BE2C (cell line): ENCODE measurements at regions not wholly inside any gene's neighbourhood (a gene's known extent, or its start where the extent isn't known, plus 50 kb on each side); places are given as distances from the start of the nearest gene placed in this dataset.

ENCODE experiments used
- DNase-seq: peaks from one replicate; pipeline ENCODE4 v3.0.0-alpha.2; 2020
- H3K27me3 ChIP-seq: fragments of 250-450 bp; sonication (Bioruptor Pico); 2 replicates; pipeline ENCODE4 v1.5.1; 2020; ENCODE audit warnings: mild to moderate bottlenecking
- H3K36me3 ChIP-seq: fragments of 250-450 bp; sonication (Bioruptor Pico); 2 replicates; pipeline ENCODE4 v1.5.1; 2020; ENCODE audit warnings: mild to moderate bottlenecking
- H3K4me1 ChIP-seq: fragments of 250-450 bp; sonication (Bioruptor Pico); 2 replicates; pipeline ENCODE4 v1.5.1; 2020
- H3K4me3 ChIP-seq: 2 replicates; pipeline ENCODE4 v1.5.1; 2011; ENCODE audit warnings: low read depth, low read length
- H3K9me3 ChIP-seq: fragments of 250-450 bp; sonication (Bioruptor Pico); 2 replicates; pipeline ENCODE4 v1.5.1; 2020
- TF ChIP-seq, protein P1 (sequence below): IDR thresholded peaks from 2 replicates; pipeline ENCODE4 v1.5.1; 2012; ENCODE audit warnings: mild to moderate bottlenecking, low read depth, low read length

GRCh38 chr20:51164731-51165130 lies 141.8 kb upstream of the KCNG1 start:
- TF ChIP-seq, protein P1, sequence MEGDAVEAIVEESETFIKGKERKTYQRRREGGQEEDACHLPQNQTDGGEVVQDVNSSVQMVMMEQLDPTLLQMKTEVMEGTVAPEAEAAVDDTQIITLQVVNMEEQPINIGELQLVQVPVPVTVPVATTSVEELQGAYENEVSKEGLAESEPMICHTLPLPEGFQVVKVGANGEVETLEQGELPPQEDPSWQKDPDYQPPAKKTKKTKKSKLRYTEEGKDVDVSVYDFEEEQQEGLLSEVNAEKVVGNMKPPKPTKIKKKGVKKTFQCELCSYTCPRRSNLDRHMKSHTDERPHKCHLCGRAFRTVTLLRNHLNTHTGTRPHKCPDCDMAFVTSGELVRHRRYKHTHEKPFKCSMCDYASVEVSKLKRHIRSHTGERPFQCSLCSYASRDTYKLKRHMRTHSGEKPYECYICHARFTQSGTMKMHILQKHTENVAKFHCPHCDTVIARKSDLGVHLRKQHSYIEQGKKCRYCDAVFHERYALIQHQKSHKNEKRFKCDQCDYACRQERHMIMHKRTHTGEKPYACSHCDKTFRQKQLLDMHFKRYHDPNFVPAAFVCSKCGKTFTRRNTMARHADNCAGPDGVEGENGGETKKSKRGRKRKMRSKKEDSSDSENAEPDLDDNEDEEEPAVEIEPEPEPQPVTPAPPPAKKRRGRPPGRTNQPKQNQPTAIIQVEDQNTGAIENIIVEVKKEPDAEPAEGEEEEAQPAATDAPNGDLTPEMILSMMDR, result no peak
- no peaks in the 10 kb centered on the region for H3K9me3 ChIP-seq
- peaks cover 10% of the 10 kb centered on the region for H3K4me1 ChIP-seq
- H3K4me3 ChIP-seq, result no peak overlapping the region
- no peak for DNase-seq
- H3K27me3 ChIP-seq, result no peaks in the 10 kb centered on the region
- H3K36me3 ChIP-seq, result no peaks in the 10 kb centered on the region

DNA sequence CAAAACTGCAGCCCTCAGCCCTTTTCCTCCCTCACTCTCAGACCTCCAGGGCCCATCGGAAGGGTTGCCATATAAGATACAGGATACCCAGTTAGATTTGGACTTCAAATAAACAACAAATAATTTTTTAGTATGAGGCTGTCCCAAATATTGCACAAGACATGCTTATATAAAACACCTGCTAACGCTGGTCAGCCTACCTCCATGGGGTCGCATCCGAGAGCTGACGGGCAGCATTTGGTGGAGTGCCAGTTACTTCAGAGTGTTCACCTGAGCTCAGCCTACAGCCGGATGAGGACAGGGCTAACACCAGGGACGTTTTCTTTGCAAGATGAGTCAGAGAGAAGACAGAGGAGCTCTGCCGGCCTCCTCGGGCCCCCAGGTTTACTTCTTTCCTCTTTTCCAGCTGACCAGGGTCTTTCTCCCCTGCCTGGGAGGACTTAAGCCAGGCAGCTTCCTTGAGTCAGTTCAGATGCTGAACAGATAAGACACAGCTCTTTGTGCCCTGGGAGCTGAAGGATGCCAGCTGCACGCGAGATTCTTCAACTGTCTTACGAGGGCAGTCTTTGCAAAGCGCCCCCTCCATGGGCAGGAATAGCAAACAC lies 141.2 kb upstream of the KCNG1 start:
- no peak overlapping the region for H3K4me3 ChIP-seq
- TF ChIP-seq, protein P1, result no peak
- H3K4me1 ChIP-seq, result peaks cover 13% of the 10 kb centered on the region
- no peak for DNase-seq
- no peaks in the 10 kb centered on the region for H3K9me3 ChIP-seq
- H3K27me3 ChIP-seq, result no peaks in the 10 kb centered on the region
- no peaks in the 10 kb centered on the region for H3K36me3 ChIP-seq

GRCh38 chr20:51162015-51162414 lies 139.1 kb upstream of the KCNG1 start:
- H3K36me3 ChIP-seq, result no peaks in the 10 kb centered on the region
- no peaks in the 10 kb centered on the region for H3K9me3 ChIP-seq
- no peak for DNase-seq
- no peaks in the 10 kb centered on the region for H3K27me3 ChIP-seq
- no peak overlapping the region for H3K4me3 ChIP-seq
- TF ChIP-seq, protein P1, result no peak
- H3K4me1 ChIP-seq, result peaks cover 25% of the 10 kb centered on the region

DNA sequence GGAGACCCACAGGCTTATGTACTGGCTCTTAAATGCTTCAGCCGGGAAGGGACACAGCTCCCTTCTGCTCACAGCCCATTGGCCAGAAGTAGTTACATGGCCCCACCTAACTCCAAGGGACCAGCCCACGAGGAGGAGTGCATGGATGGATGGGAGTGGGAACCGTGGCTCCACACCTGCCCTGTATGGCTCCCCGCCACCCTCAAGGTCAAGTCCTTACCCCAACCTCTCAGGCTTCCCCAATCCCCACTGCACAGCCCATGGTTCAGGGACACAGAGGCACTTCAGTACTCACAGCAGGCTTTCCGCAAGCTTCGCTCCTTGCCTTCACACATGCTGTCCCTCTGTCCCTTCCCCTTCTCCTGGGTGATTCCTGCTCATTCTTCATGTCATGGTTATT lies 137.9 kb upstream of the KCNG1 start:
- Histone ChIP-seq H3K36me3 (no peaks in the 10 kb centered on the region), H3K4me1 (peaks cover 32% of the 10 kb centered on the region), H3K27me3 (no peaks in the 10 kb centered on the region), H3K9me3 (no peaks in the 10 kb centered on the region), H3K4me3 (no peak overlapping the region)
- DNase-seq, result no peak
- TF ChIP-seq, protein P1, result no peak

- Histone ChIP-seq H3K4me3 (no peak overlapping the region), H3K4me1 (peaks cover 33% of the 10 kb centered on the region), H3K36me3 (no peaks in the 10 kb centered on the region), H3K9me3 (no peaks in the 10 kb centered on the region), H3K27me3 (no peaks in the 10 kb centered on the region)
- DNase-seq, result no peak
- TF ChIP-seq, protein P1, result no peak
These were observed 137.1 kb upstream of the KCNG1 start for GRCh38 chr20:51159981-51160380.

DNA sequence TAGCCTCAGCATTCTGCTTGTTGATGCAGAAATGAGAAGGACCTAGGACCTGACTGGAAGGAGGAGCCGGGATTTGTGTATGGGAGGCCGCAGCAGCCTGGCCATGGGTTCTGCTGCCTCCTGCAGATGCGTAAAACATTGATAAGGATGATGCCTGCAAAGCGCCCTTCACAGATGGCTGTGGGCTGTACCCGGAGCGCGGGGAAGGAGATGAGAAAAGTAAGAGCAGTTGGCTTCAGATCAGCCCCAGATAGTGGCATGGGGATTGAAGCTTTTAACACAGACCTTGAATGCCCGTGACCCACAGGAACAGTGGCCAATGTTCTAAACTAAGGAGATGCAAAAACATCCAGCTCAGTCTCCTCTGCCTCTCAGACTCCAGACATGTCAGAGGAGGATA lies 136.4 kb upstream of the KCNG1 start:
- H3K4me1 ChIP-seq, result peaks cover 33% of the 10 kb centered on the region
- TF ChIP-seq, protein P1, result peak; percentile 25; the same call in 1 of the 2 replicates
- peak; percentile 78 for DNase-seq
- H3K36me3 ChIP-seq, result no peaks in the 10 kb centered on the region
- H3K27me3 ChIP-seq, result no peaks in the 10 kb centered on the region
- H3K9me3 ChIP-seq, result no peaks in the 10 kb centered on the region
- H3K4me3 ChIP-seq, result no peak overlapping the region
